Transverse colon (tissue), 4 donors: ENCODE measurements at regions not wholly inside any gene's neighbourhood (a gene's known extent, or its start where the extent isn't known, plus 50 kb on each side); places are given as distances from the start of the nearest gene placed in this dataset.

Experiments used
- DNase-seq: peaks from one replicate; pipeline ENCODE4 v3.0.0-alpha.2; 2019
- H3K27ac ChIP-seq, 4 donors: fragments of 200-600 bp; sonication (generic); 2 replicates each; pipeline ENCODE4 v1.5.1; 2016 to 2018; ENCODE audit warnings: inconsistent platforms in 4 of 4
- H3K27me3 ChIP-seq: fragments of 200-600 bp; sonication (generic); 2 replicates; pipeline ENCODE4 v1.5.1; 2017; ENCODE audit warnings: inconsistent platforms
- H3K36me3 ChIP-seq, 4 donors: fragments of 200-600 bp; sonication (generic); 2 replicates each; pipeline ENCODE4 v1.5.1; 2017 to 2019; ENCODE audit warnings: inconsistent platforms in 4 of 4
- H3K4me1 ChIP-seq, 4 donors: fragments of 200-600 bp; sonication (generic); 2 replicates each; pipeline ENCODE4 v1.5.1; 2017 to 2020; ENCODE audit warnings: inconsistent platforms in 4 of 4
- H3K4me3 ChIP-seq, 4 donors: fragments of 200-600 bp; sonication (generic); 1 replicate in 1 of 4; 2 replicates in 3 of 4; pipeline versions ENCODE4 v1.5.1 to v1.6.1; 2017 to 2019; ENCODE audit warnings: inconsistent platforms in 4 of 4
- H3K9me3 ChIP-seq, 2 donors: fragments of 200-600 bp; sonication (generic); 2 replicates each; pipeline ENCODE4 v1.5.1; 2017 to 2019; ENCODE audit warnings: inconsistent platforms in 2 of 2
- CTCF ChIP-seq, 5 experiments: fragments of 200-600 bp in 3 of 5; fragments of 450-650 bp in 2 of 5; sonication (generic) in 3 of 5; IDR thresholded peaks; 1 replicate in 2 of 5; 2 replicates in 3 of 5; pipeline ENCODE4 v1.5.1; 2016 to 2017; ENCODE audit warnings: antibody characterized with exemption in 5 of 5, inconsistent platforms in 3 of 5, mild to moderate bottlenecking in 2 of 5, moderate library complexity in 1 of 5
- EP300 ChIP-seq: sonication (generic); formaldehyde crosslinking; IDR thresholded peaks from one replicate; pipeline ENCODE4 v1.6.1; 2017; ENCODE audit warnings: antibody characterized with exemption, low read depth
- POLR2A ChIP-seq: fragments of 450-650 bp; IDR thresholded peaks from one replicate; pipeline ENCODE4 v1.6.1; 2016; ENCODE audit warnings: antibody characterized with exemption, mild to moderate bottlenecking, moderate library complexity
- POLR2AphosphoS5 ChIP-seq, 3 donors: sonication (generic); formaldehyde crosslinking; IDR thresholded peaks; one replicate each; pipeline ENCODE4 v1.6.1; 2016; ENCODE audit warnings: antibody characterized with exemption in 3 of 3
- WGBS, 2 donors: methylation state at CpG; one replicate each; pipeline ENCODE4 v1.1.5; 2018; ENCODE audit warnings: low coverage in 1 of 2; 5-methylcytosine and 5-hydroxymethylcytosine counted together
- in situ Hi-C, 4 donors: fragments of 200-750 bp; cut with MboI; loops; one replicate each; pipeline versions ENCODE4 v1.15.0 to v1.15.1; 2017; ENCODE audit warnings: low sequenced_read_pairs in 3 of 4, low pct_ligation_motif_present in 1 of 4, low pct_unique_long_range_greater_than_20kb in 1 of 4
- intact Hi-C: fragments of 100-400 bp; cut with DNase I; formaldehyde crosslinking; loops from one replicate; pipeline ENCODE4 v1.15.1; 2023; ENCODE audit warnings: low total_unique reads

- Histone ChIP-seq H3K4me1 (no peaks in the 10 kb centered on the region), H3K36me3 (no peaks in the 10 kb centered on the region), H3K27me3 (no peaks in the 10 kb centered on the region), H3K9me3 (no peaks in the 10 kb centered on the region), H3K4me3 (no peak overlapping the region), H3K27ac (no peak overlapping the region)
- no peak for DNase-seq
- intact Hi-C loops = no loop called here
- in situ Hi-C loops = no loop called here
- WGBS, 2 donors = 53% methylated on average over 2 of the region's 2 CpGs; no CpG with 5 or more reads in 1 of the 2 donors
- no peak for TF ChIP-seq CTCF (IDR thresholded peaks at IDR 0.05)
- TF ChIP-seq POLR2AphosphoS5 (IDR thresholded peaks at IDR 0.05) = no peak
- TF ChIP-seq POLR2A = no peak
- TF ChIP-seq EP300 = no peak
These were observed 940.0 kb upstream of the GRIA3 start for GRCh38 chrX:122244080-122244479.

GRCh38 chrX:122245175-122245574, 938.9 kb upstream of the GRIA3 start:
- TF ChIP-seq EP300 = no peak
- TF ChIP-seq CTCF (IDR thresholded peaks at IDR 0.05) = no peak
- TF ChIP-seq POLR2A = no peak
- no peak for TF ChIP-seq POLR2AphosphoS5 (IDR thresholded peaks at IDR 0.05)
- Histone ChIP-seq H3K4me3 (no peak overlapping the region), H3K9me3 (no peaks in the 10 kb centered on the region), H3K27me3 (no peaks in the 10 kb centered on the region), H3K36me3 (no peaks in the 10 kb centered on the region), H3K27ac (no peak overlapping the region), H3K4me1 (no peaks in the 10 kb centered on the region)
- intact Hi-C loops = no loop called here
- in situ Hi-C loops = no loop called here
- DNase-seq = no peak

- no peak for DNase-seq
- no peak overlapping the region for H3K27ac ChIP-seq
- no peaks in the 10 kb centered on the region for H3K4me1 ChIP-seq
- no peak for TF ChIP-seq CTCF (IDR thresholded peaks at IDR 0.05)
- TF ChIP-seq POLR2AphosphoS5 (IDR thresholded peaks at IDR 0.05) = no peak
- TF ChIP-seq EP300 = no peak
- no peak for TF ChIP-seq POLR2A
- intact Hi-C loops = no loop called here
- H3K9me3 ChIP-seq = no peaks in the 10 kb centered on the region
- in situ Hi-C loops = no loop called here
- H3K4me3 ChIP-seq = no peak overlapping the region
- H3K27me3 ChIP-seq = no peaks in the 10 kb centered on the region
- 68% methylated on average over 2 of the region's 2 CpGs; no CpG with 5 or more reads in 1 of the 2 donors for WGBS, 2 donors
- no peaks in the 10 kb centered on the region for H3K36me3 ChIP-seq
These were observed 938.1 kb upstream of the GRIA3 start for GRCh38 chrX:122245943-122246342.

- H3K27me3 ChIP-seq = no peaks in the 10 kb centered on the region
- TF ChIP-seq EP300 (no peak), CTCF (IDR thresholded peaks at IDR 0.05) (no peak), POLR2A (no peak), POLR2AphosphoS5 (IDR thresholded peaks at IDR 0.05) (no peak)
- H3K9me3 ChIP-seq = no peaks in the 10 kb centered on the region
- no peak overlapping the region for H3K27ac ChIP-seq
- no peak for DNase-seq
- in situ Hi-C loops = no loop called here
- intact Hi-C loops = no loop called here
- no peak overlapping the region for H3K4me3 ChIP-seq
- no peaks in the 10 kb centered on the region for H3K36me3 ChIP-seq
- H3K4me1 ChIP-seq = no peaks in the 10 kb centered on the region
- WGBS, 2 donors = 59% methylated on average over 3 of the region's 3 CpGs; no CpG with 5 or more reads in 1 of the 2 donors
These were observed 937.1 kb upstream of the GRIA3 start for GRCh38 chrX:122246937-122247336.
